Breast epithelium (tissue), 3 donors: ENCODE measurements at regions not wholly inside any gene's neighbourhood (a gene's known extent, or its start where the extent isn't known, plus 50 kb on each side); places are given as distances from the start of the nearest gene placed in this dataset.

Experiments
- POLR2A ChIP-seq: fragments of 450-650 bp; IDR thresholded peaks from one replicate; pipeline ENCODE4 v1.6.1; 2016; ENCODE audit warnings: antibody characterized with exemption, mild to moderate bottlenecking, moderate library complexity
- POLR2AphosphoS5 ChIP-seq, 3 donors: sonication (generic); formaldehyde crosslinking; IDR thresholded peaks; one replicate each; pipeline ENCODE4 v1.6.1; 2017; ENCODE audit warnings: antibody characterized with exemption in 3 of 3
- TF ChIP-seq, protein P1 (sequence below), 3 donors: fragments of 450-650 bp; IDR thresholded peaks; one replicate each; pipeline ENCODE4 v1.5.1; 2016 to 2017; ENCODE audit warnings: antibody characterized with exemption in 3 of 3, mild to moderate bottlenecking in 3 of 3, moderate library complexity in 3 of 3

DNA sequence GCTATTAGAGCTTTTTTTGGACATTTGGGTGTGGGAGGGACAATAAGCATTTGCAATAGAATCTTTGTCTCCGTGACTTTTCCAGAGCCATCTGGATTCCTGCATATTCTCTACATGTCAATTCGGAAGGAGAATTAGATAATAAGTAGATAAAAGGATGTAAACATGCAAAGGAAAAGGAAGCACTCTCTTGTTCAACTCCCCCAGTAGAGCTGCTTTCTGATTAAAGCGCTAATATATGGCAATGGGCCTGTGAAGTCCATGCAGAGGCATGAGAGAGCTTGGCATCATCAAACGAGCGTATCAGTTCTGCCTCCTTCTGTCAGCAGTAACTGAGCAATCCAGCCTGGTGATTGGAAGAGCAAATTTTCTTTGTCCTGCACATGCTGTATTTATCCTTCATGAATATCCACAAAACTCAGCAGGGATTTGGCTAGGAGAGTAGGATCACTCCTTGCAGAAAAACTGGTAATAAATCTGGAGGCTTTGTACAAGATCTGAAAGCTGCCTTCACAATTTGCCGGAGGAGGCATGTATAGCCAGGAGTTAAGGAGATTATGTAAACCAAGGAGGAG, 1752.9 kb downstream of the MAT2B start:
- TF ChIP-seq, protein P1, sequence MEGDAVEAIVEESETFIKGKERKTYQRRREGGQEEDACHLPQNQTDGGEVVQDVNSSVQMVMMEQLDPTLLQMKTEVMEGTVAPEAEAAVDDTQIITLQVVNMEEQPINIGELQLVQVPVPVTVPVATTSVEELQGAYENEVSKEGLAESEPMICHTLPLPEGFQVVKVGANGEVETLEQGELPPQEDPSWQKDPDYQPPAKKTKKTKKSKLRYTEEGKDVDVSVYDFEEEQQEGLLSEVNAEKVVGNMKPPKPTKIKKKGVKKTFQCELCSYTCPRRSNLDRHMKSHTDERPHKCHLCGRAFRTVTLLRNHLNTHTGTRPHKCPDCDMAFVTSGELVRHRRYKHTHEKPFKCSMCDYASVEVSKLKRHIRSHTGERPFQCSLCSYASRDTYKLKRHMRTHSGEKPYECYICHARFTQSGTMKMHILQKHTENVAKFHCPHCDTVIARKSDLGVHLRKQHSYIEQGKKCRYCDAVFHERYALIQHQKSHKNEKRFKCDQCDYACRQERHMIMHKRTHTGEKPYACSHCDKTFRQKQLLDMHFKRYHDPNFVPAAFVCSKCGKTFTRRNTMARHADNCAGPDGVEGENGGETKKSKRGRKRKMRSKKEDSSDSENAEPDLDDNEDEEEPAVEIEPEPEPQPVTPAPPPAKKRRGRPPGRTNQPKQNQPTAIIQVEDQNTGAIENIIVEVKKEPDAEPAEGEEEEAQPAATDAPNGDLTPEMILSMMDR (IDR thresholded peaks at IDR 0.05) = no peak
- TF ChIP-seq POLR2A (no peak), POLR2AphosphoS5 (IDR thresholded peaks at IDR 0.05) (no peak)
